H1 (cell line): ENCODE measurements at regions not wholly inside any gene's neighbourhood (a gene's known extent, or its start where the extent isn't known, plus 50 kb on each side); places are given as distances from the start of the nearest gene placed in this dataset.

Experiments
- CTCF ChIA-PET: fragments of 300-600 bp; sonication (Branson Sonifier 250); formaldehyde crosslinking; loops from one replicate; lab custom pipeline; 2021; ENCODE audit not compliant: partially characterized antibody; lab: Charles Lee
- POLR2A ChIA-PET: fragments of 300-600 bp; sonication (Branson Sonifier 250); formaldehyde crosslinking; loops from one replicate; lab custom pipeline; 2021; ENCODE audit warnings: inconsistent platforms; ENCODE audit not compliant: partially characterized antibody; lab: Charles Lee
- DNase-seq, 2 experiments: peaks; one replicate each; pipeline versions ENCODE4 v3.0.0 to v3.0.0-alpha.2; 2010 to 2022; ENCODE audit warnings: low spot score in 2 of 2, low read depth in 1 of 2, mixed read lengths in 1 of 2
- FAIRE-seq: peaks from 2 replicates; lab custom pipeline; 2011; peaks lifted over from hg19 to GRCh38; lab: Jason Lieb, UNC
- H2AFZ ChIP-seq: 2 replicates; pipeline ENCODE4 v1.8.1; 2012; ENCODE audit warnings: low read length, inconsistent platforms
- H2AK5ac ChIP-seq: 2 replicates; pipeline ENCODE4 v1.6.1; 2013; ENCODE audit warnings: low read depth, low read length
- H2BK120ac ChIP-seq: replicated peaks from 2 replicates; pipeline ENCODE3; 2013; ENCODE audit warnings: low read depth, low read length, inconsistent platforms
- H2BK12ac ChIP-seq: 2 replicates; pipeline ENCODE4 v1.6.1; 2013; ENCODE audit warnings: low read depth, low read length
- H2BK15ac ChIP-seq: 2 replicates; pipeline ENCODE4 v1.6.1; 2013; ENCODE audit warnings: low read length
- H2BK20ac ChIP-seq: 2 replicates; pipeline ENCODE4 v1.6.1; 2013; ENCODE audit warnings: low read length
- H2BK5ac ChIP-seq: 2 replicates; pipeline ENCODE4 v1.6.1; 2013; ENCODE audit warnings: low read depth, low read length
- H3K14ac ChIP-seq: 2 replicates; pipeline ENCODE4 v1.6.1; 2013; ENCODE audit warnings: inconsistent platforms; ENCODE audit not compliant: insufficient read length
- H3K18ac ChIP-seq: 2 replicates; pipeline ENCODE4 v1.6.1; 2013; ENCODE audit warnings: low read length; ENCODE audit errors: extremely low read depth
- H3K23ac ChIP-seq: 2 replicates; pipeline ENCODE4 v1.6.1; 2013; ENCODE audit warnings: inconsistent platforms; ENCODE audit not compliant: insufficient read length
- H3K23me2 ChIP-seq: 2 replicates; pipeline ENCODE4 v1.6.1; 2013; ENCODE audit warnings: low read depth, low read length
- H3K27ac ChIP-seq: 2 replicates; pipeline ENCODE4 v1.6.1; 2011; ENCODE audit warnings: low read depth, low read length, inconsistent platforms
- H3K27me3 ChIP-seq, 4 experiments: replicated peaks in 1 of 4; 1 replicate in 1 of 4; 2 replicates in 3 of 4; pipeline versions ENCODE4 v1.6.1 to v1.8.1; 2011 to 2013; ENCODE audit warnings: low read length in 3 of 4, mild to moderate bottlenecking in 3 of 4, inconsistent platforms in 2 of 4, mixed read lengths in 2 of 4, moderate library complexity in 1 of 4; ENCODE audit not compliant: control insufficient read depth in 3 of 4, insufficient read depth in 3 of 4; ENCODE audit errors: extremely low read depth in 1 of 4
- H3K36me3 ChIP-seq, 4 experiments: 2 replicates each; pipeline versions ENCODE4 v1.6.1 to v1.8.1; 2011 to 2013; ENCODE audit warnings: mild to moderate bottlenecking in 4 of 4, low read length in 3 of 4, moderate library complexity in 2 of 4, control low read depth in 1 of 4, inconsistent platforms in 1 of 4; ENCODE audit not compliant: insufficient read depth in 4 of 4, control insufficient read depth in 2 of 4
- H3K4ac ChIP-seq: replicated peaks from 2 replicates; pipeline ENCODE3; 2013; ENCODE audit warnings: low read length, low read depth, mixed read lengths, inconsistent platforms; ENCODE audit not compliant: insufficient read length
- H3K4me1 ChIP-seq, 4 experiments: replicated peaks in 1 of 4; 1 replicate in 1 of 4; 2 replicates in 3 of 4; pipeline versions ENCODE4 v1.6.1 to v1.8.1; 2011 to 2013; ENCODE audit warnings: low read length in 3 of 4, inconsistent platforms in 2 of 4, mixed read lengths in 1 of 4; ENCODE audit not compliant: insufficient read depth in 4 of 4, control insufficient read depth in 3 of 4
- H3K4me2 ChIP-seq, 2 experiments: 2 replicates each; pipeline versions ENCODE4 v1.6.1 to v1.8.1; 2011 to 2013; ENCODE audit warnings: low read depth in 2 of 2, low read length in 2 of 2, control low read depth in 1 of 2, inconsistent platforms in 1 of 2, mild to moderate bottlenecking in 1 of 2; ENCODE audit not compliant: insufficient read depth in 1 of 2
- H3K4me3 ChIP-seq, 4 experiments: fragments of 200-600, 300-600 bp in 1 of 4; sonication (generic), shearing (Covaris generic), sonication (Bioruptor Twin) in 1 of 4; 2 replicates each; pipeline versions ENCODE4 v1.5.1 to v1.8.1; 2011 to 2016; ENCODE audit warnings: low read length in 4 of 4, low read depth in 3 of 4, control low read depth in 2 of 4, inconsistent platforms in 2 of 4, mild to moderate bottlenecking in 2 of 4, mixed read lengths in 1 of 4, moderate library complexity in 1 of 4; ENCODE audit not compliant: insufficient read depth in 2 of 4; ENCODE audit errors: extremely low read depth in 1 of 4
- H3K56ac ChIP-seq: replicated peaks from 2 replicates; pipeline ENCODE3; 2013; ENCODE audit warnings: low read depth, mild to moderate bottlenecking, mixed read lengths, low read length, inconsistent platforms; ENCODE audit not compliant: insufficient read length
- H3K79me1 ChIP-seq: 2 replicates; pipeline ENCODE4 v1.6.1; 2013; ENCODE audit warnings: low read depth, low read length, control low read depth
- H3K79me2 ChIP-seq, 2 experiments: 2 replicates each; pipeline versions ENCODE4 v1.6.1 to v1.8.1; 2012 to 2013; ENCODE audit warnings: low read length in 2 of 2, mild to moderate bottlenecking in 2 of 2, inconsistent platforms in 1 of 2; ENCODE audit not compliant: insufficient read depth in 2 of 2, control insufficient read depth in 1 of 2
- H3K9ac ChIP-seq, 4 experiments: replicated peaks in 1 of 4; 1 replicate in 1 of 4; 2 replicates in 3 of 4; pipeline versions ENCODE4 v1.6.1 to v1.8.1; 2011 to 2013; ENCODE audit warnings: low read depth in 3 of 4, low read length in 3 of 4, control low read depth in 2 of 4, mild to moderate bottlenecking in 2 of 4, moderate library complexity in 2 of 4, inconsistent platforms in 1 of 4; ENCODE audit errors: extremely low read depth in 1 of 4
- H3K9me3 ChIP-seq, 2 experiments: 2 replicates each; pipeline versions ENCODE4 v1.6.1 to v1.8.1; 2012 to 2013; ENCODE audit warnings: mild to moderate bottlenecking in 2 of 2, moderate library complexity in 2 of 2, control low read depth in 1 of 2, inconsistent platforms in 1 of 2, low read depth in 1 of 2, low read length in 1 of 2, mixed read lengths in 1 of 2; ENCODE audit not compliant: insufficient read depth in 2 of 2
- H4K20me1 ChIP-seq, 2 experiments: replicated peaks in 1 of 2; 2 replicates each; pipeline versions ENCODE3 to v1.8.1; 2011 to 2013; ENCODE audit warnings: inconsistent platforms in 2 of 2, low read length in 2 of 2, mild to moderate bottlenecking in 1 of 2; ENCODE audit not compliant: insufficient read depth in 2 of 2, control insufficient read depth in 1 of 2
- H4K5ac ChIP-seq: 2 replicates; pipeline ENCODE4 v1.6.1; 2013; ENCODE audit warnings: low read length, low read depth, mixed read lengths, inconsistent platforms; ENCODE audit not compliant: insufficient read length
- H4K8ac ChIP-seq: 2 replicates; pipeline ENCODE4 v1.8.0; 2013; ENCODE audit warnings: mild to moderate bottlenecking, moderate library complexity, low read length, inconsistent platforms; ENCODE audit not compliant: insufficient read depth; ENCODE audit errors: extremely low read depth
- H4K91ac ChIP-seq: replicated peaks from 2 replicates; pipeline ENCODE3; 2013; ENCODE audit warnings: low read length, mixed read lengths, inconsistent platforms; ENCODE audit not compliant: insufficient read length
- JUND ChIP-seq: IDR thresholded peaks from 2 replicates; pipeline ENCODE4 v1.6.1; 2011; ENCODE audit warnings: mild to moderate bottlenecking, improper control_type of control experiment, low read length
- NANOG ChIP-seq: IDR thresholded peaks from 2 replicates; pipeline ENCODE4 v1.6.1; 2011; ENCODE audit warnings: low read length, low read depth, mild to moderate bottlenecking, inconsistent platforms; ENCODE audit not compliant: insufficient read depth, poor library complexity, severe bottlenecking
- POU5F1 ChIP-seq: IDR thresholded peaks from 2 replicates; pipeline ENCODE4 v1.6.1; 2011; ENCODE audit warnings: low read depth, mild to moderate bottlenecking, low read length, moderate library complexity
- RFX5 ChIP-seq: IDR thresholded peaks from 2 replicates; pipeline ENCODE4 v1.6.1; 2011; ENCODE audit warnings: low read depth, low read length, improper control_type of control experiment, borderline replicate concordance
- SP2 ChIP-seq: IDR thresholded peaks from 2 replicates; pipeline ENCODE4 v1.6.1; 2012; ENCODE audit warnings: mild to moderate bottlenecking, low read length, inconsistent platforms
- SP4 ChIP-seq: IDR thresholded peaks from 2 replicates; pipeline ENCODE4 v1.6.1; 2012; ENCODE audit warnings: low read length, inconsistent platforms
- TAF1 ChIP-seq: IDR thresholded peaks from 2 replicates; pipeline ENCODE4 v1.6.1; 2011; ENCODE audit warnings: mild to moderate bottlenecking, low read depth, low read length
- TEAD4 ChIP-seq: IDR thresholded peaks from 2 replicates; pipeline ENCODE4 v1.6.1; 2012; ENCODE audit warnings: low read depth, low read length, inconsistent platforms, mixed read lengths
- YY1 ChIP-seq: IDR thresholded peaks from 2 replicates; pipeline ENCODE4 v1.6.1; 2011; ENCODE audit warnings: low read depth, mild to moderate bottlenecking, low read length
- WGBS, 2 experiments: shearing (Covaris generic) in 1 of 2; methylation state at CpG; one replicate each; pipeline versions ENCODE4 v1.1.6 to v1.1.7; 2013 to 2015; ENCODE audit warnings: low lambda C conversion rate in 2 of 2, mixed read lengths in 2 of 2, inconsistent platforms in 1 of 2, low coverage in 1 of 2, missing lambda C conversion rate in 1 of 2; ENCODE audit not compliant: insufficient replicate concordance in 2 of 2, insufficient coverage in 1 of 2, insufficient read length in 1 of 2; ENCODE audit errors: extremely low coverage in 1 of 2, missing lambda C conversion rate in 1 of 2; 5-methylcytosine and 5-hydroxymethylcytosine counted together
- TF ChIP-seq, protein P1 (sequence below): IDR thresholded peaks from 2 replicates; pipeline ENCODE4 v1.6.1; 2012; ENCODE audit warnings: inconsistent platforms

DNA sequence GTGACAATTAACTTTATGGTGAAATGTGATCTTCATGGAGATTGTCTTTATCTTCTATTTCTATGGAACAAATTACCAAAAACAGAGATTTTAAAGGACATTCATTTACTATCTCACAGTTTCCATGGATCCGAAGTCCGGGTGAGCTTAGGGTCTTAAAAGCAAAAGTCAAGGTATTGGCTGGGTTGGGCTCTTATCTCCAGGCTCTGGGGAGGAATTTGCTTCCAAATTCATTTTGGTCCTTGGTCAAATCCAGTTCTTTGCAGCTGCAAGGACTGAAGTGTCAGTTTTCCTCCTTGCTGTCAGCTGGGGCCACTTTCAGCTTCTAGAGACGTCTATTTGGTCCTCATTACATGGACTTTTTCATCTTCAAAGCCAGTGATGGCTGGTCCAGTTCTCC lies 395.8 kb upstream of the MAF start:
- no peaks in the 10 kb centered on the region for H4K20me1 ChIP-seq
- peaks cover 2 to 7% (median 5%) of the 10 kb centered on the region in 4 experiments; a peak in 3 of 7 replicates for H3K4me1 ChIP-seq
- H3K23me2 ChIP-seq, result no peaks in the 10 kb centered on the region
- DNase-seq, result no peak
- no peak overlapping the region for H2BK15ac ChIP-seq
- H3K9me3 ChIP-seq, result 0 out of 4 replicates have a peak, but pooled peaks cover 0 to 4% of the 10 kb centered on the region in 2 experiments
- no peaks in the 10 kb centered on the region for H3K36me3 ChIP-seq
- no peak overlapping the region for H3K18ac ChIP-seq
- TF ChIP-seq POU5F1, result no peak
- TF ChIP-seq YY1, result no peak
- no peak for TF ChIP-seq NANOG
- no peak for TF ChIP-seq TEAD4
- no peak for TF ChIP-seq SP4
- no peak for TF ChIP-seq JUND
- no peak for TF ChIP-seq SP2
- no peak for TF ChIP-seq RFX5
- TF ChIP-seq, protein P1, sequence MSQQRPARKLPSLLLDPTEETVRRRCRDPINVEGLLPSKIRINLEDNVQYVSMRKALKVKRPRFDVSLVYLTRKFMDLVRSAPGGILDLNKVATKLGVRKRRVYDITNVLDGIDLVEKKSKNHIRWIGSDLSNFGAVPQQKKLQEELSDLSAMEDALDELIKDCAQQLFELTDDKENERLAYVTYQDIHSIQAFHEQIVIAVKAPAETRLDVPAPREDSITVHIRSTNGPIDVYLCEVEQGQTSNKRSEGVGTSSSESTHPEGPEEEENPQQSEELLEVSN, result no peak
- no peak for TF ChIP-seq TAF1
- TF ChIP-seq, all 59 proteins: peak for 0
- 91% methylated on average over 3 of the region's 3 CpGs; no CpG with 5 or more reads in 1 of the 2 experiments for WGBS, 2 experiments
- no peak overlapping the region for H2AK5ac ChIP-seq
- ChIA-PET POLR2A (no interaction called here), CTCF (interaction anchor here (0.9 to 2.3 kb wide), 5 partner anchors 11 to 212 kb away, joined by 3 to 13 read pairs (median 4); no protein-coding TSS in a partner anchor)
- H4K91ac ChIP-seq, result no peak overlapping the region
- no peaks in the 10 kb centered on the region for H3K79me1 ChIP-seq
- no peak overlapping the region for H4K8ac ChIP-seq
- no peak overlapping the region for H3K56ac ChIP-seq
- H4K5ac ChIP-seq, result no peak overlapping the region
- H3K4me2 ChIP-seq, result no peak overlapping the region
- H3K23ac ChIP-seq, result no peak overlapping the region
- H3K79me2 ChIP-seq, result no peaks in the 10 kb centered on the region
- H2BK5ac ChIP-seq, result no peak overlapping the region
- no peak overlapping the region for H3K14ac ChIP-seq
- no peak overlapping the region for H3K4ac ChIP-seq
- no peak overlapping the region for H2AFZ ChIP-seq
- no peaks in the 10 kb centered on the region for H3K27me3 ChIP-seq
- no peak for FAIRE-seq
- no peak overlapping the region for H2BK12ac ChIP-seq
- no peak overlapping the region for H3K4me3 ChIP-seq
- no peak overlapping the region for H3K27ac ChIP-seq
- no peak overlapping the region for H3K9ac ChIP-seq
- no peak overlapping the region for H2BK120ac ChIP-seq
- H2BK20ac ChIP-seq, result no peak overlapping the region
